ENCODE measurements at regions not wholly inside any gene's neighbourhood (a gene's known extent, or its start where the extent isn't known, plus 50 kb on each side); places are given as distances from the start of the nearest gene placed in this dataset.

DNA sequence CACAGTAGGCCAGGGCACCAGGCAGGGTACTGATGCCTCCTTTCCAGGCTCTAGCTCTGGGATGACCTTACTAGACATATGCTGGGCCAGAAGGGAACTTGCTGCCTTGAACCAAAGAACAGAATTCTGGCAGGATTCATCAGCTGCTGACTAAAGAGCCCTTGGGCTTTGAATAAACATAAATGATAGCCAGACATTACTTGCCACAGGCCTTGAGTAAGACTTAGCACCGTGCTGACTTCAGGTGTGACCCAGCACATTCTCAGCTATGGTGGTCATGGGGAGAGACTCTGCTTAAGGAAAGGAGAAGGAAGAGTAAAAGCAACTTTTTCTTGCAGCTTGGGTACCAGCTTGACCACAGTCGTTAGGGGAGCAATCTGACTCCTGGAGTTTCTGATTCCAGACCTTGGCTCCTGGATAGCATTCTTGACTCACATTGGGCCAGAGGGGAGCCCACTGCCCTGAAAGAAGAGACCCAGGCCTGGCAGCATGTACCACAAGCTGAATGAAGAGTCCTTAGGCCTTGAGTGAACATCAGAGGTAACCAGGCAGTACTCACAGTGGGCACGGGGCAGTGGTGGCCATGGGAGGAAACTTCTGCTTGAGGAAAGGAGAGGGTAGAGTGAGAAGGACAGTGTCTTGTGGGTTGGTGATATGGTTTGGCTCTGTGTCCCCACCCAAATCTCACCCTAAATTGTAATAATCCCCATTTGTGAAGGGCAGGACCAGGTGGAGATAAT is 926.1 kb upstream of the SORCS1 start:
- TF ChIP-seq, protein P1, sequence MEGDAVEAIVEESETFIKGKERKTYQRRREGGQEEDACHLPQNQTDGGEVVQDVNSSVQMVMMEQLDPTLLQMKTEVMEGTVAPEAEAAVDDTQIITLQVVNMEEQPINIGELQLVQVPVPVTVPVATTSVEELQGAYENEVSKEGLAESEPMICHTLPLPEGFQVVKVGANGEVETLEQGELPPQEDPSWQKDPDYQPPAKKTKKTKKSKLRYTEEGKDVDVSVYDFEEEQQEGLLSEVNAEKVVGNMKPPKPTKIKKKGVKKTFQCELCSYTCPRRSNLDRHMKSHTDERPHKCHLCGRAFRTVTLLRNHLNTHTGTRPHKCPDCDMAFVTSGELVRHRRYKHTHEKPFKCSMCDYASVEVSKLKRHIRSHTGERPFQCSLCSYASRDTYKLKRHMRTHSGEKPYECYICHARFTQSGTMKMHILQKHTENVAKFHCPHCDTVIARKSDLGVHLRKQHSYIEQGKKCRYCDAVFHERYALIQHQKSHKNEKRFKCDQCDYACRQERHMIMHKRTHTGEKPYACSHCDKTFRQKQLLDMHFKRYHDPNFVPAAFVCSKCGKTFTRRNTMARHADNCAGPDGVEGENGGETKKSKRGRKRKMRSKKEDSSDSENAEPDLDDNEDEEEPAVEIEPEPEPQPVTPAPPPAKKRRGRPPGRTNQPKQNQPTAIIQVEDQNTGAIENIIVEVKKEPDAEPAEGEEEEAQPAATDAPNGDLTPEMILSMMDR (tag by site-specific recombination; IDR thresholded peaks at IDR 0.05) = no peak
- TF ChIP-seq ZNF830 (tag by site-specific recombination; IDR thresholded peaks at IDR 0.05; ENCODE audit: low read depth) (no peak), ZFP3 (tag by site-specific recombination; IDR thresholded peaks at IDR 0.05; ENCODE audit: low read depth) (no peak), ZNF175 (tag by site-specific recombination; IDR thresholded peaks at IDR 0.05) (no peak), REPIN1 (tag by site-specific recombination; IDR thresholded peaks at IDR 0.05; ENCODE audit: low read depth) (no peak)
